ENCODE measurements at regions not wholly inside any gene's neighbourhood (a gene's known extent, or its start where the extent isn't known, plus 50 kb on each side); places are given as distances from the start of the nearest gene placed in this dataset.

GRCh38 chr18:57908092-57908491, 105.0 kb upstream of the ATP8B1 start:
- Mint-ChIP-seq H3K4me3 (ENCODE audit: unreplicated experiment) (no peak overlapping the region), H3K27ac (ENCODE audit: unreplicated experiment) (no peak overlapping the region), H3K9me3 (ENCODE audit: unreplicated experiment) (no peaks in the 10 kb centered on the region), H3K36me3 (ENCODE audit: insufficient read depth, unreplicated experiment) (no peaks in the 10 kb centered on the region), H3K27me3 (ENCODE audit: insufficient read depth, unreplicated experiment) (no peaks in the 10 kb centered on the region), H3K4me1 (ENCODE audit: low read depth, unreplicated experiment) (no peaks in the 10 kb centered on the region)
- intact Hi-C loops (cut with micrococcal nuclease; ENCODE audit: unreplicated experiment) = no loop called here
- Histone ChIP-seq H3K27me3 (replicated peaks; ENCODE audit: control insufficient read depth, insufficient read depth, low read length) (no peaks in the 10 kb centered on the region), H3K36me3 (ENCODE audit: control insufficient read depth, insufficient read depth, low read length) (no peaks in the 10 kb centered on the region), H3K4me1 (no peaks in the 10 kb centered on the region), H3K9me3 (no peaks in the 10 kb centered on the region), H3K4me3 (ENCODE audit: low read depth, low read length) (no peak overlapping the region)
- no peak for DNase-seq
- TF ChIP-seq CTCF (IDR thresholded peaks at IDR 0.05; ENCODE audit: insufficient read depth in 1 of 2, low read depth in 1 of 2, low read length in 1 of 2, severe bottlenecking in 1 of 2, unreplicated experiment in 1 of 2) = no peak
- ChIA-PET POLR2A (no interaction called here), CTCF (no interaction called here)
- BruUV-seq (replicated peaks) = no TSS peak

- intact Hi-C loops (cut with micrococcal nuclease; ENCODE audit: unreplicated experiment) = no loop called here
- Histone ChIP-seq H3K9me3 (no peaks in the 10 kb centered on the region), H3K27me3 (replicated peaks; ENCODE audit: control insufficient read depth, insufficient read depth, low read length) (no peaks in the 10 kb centered on the region), H3K4me1 (no peaks in the 10 kb centered on the region), H3K4me3 (ENCODE audit: low read depth, low read length) (no peak overlapping the region), H3K36me3 (ENCODE audit: control insufficient read depth, insufficient read depth, low read length) (no peaks in the 10 kb centered on the region)
- no peak overlapping the region for H3K27ac Mint-ChIP-seq (ENCODE audit: unreplicated experiment)
- ChIA-PET POLR2A (no interaction called here), CTCF (no interaction called here)
- BruUV-seq (replicated peaks) = no TSS peak
- no peak for TF ChIP-seq CTCF (IDR thresholded peaks at IDR 0.05; ENCODE audit: insufficient read depth in 1 of 2, low read depth in 1 of 2, low read length in 1 of 2, severe bottlenecking in 1 of 2, unreplicated experiment in 1 of 2)
- H3K4me1 Mint-ChIP-seq (ENCODE audit: low read depth, unreplicated experiment) = no peaks in the 10 kb centered on the region
- DNase-seq = no peak
- no peaks in the 10 kb centered on the region for H3K36me3 Mint-ChIP-seq (ENCODE audit: insufficient read depth, unreplicated experiment)
- no peaks in the 10 kb centered on the region for H3K9me3 Mint-ChIP-seq (ENCODE audit: unreplicated experiment)
- H3K4me3 Mint-ChIP-seq (ENCODE audit: unreplicated experiment) = no peak overlapping the region
- H3K27me3 Mint-ChIP-seq (ENCODE audit: insufficient read depth, unreplicated experiment) = no peaks in the 10 kb centered on the region
Measured at GRCh38 chr18:57907550-57907949, 104.4 kb upstream of the ATP8B1 start.

GRCh38 chr18:57906852-57907251, 103.7 kb upstream of the ATP8B1 start:
- CTCF ChIA-PET = no interaction called here
- Mint-ChIP-seq H3K27ac (ENCODE audit: unreplicated experiment) (no peak overlapping the region), H3K27me3 (ENCODE audit: insufficient read depth, unreplicated experiment) (no peaks in the 10 kb centered on the region)

More at GRCh38 chr18:57906852-57907251, 103.7 kb upstream of the ATP8B1 start:
- Histone ChIP-seq H3K9me3 (no peaks in the 10 kb centered on the region), H3K36me3 (ENCODE audit: control insufficient read depth, insufficient read depth, low read length) (no peaks in the 10 kb centered on the region), H3K4me3 (ENCODE audit: low read depth, low read length) (no peak overlapping the region), H3K27me3 (replicated peaks; ENCODE audit: control insufficient read depth, insufficient read depth, low read length) (no peaks in the 10 kb centered on the region), H3K4me1 (no peaks in the 10 kb centered on the region)
- H3K36me3 Mint-ChIP-seq (ENCODE audit: insufficient read depth, unreplicated experiment) = no peaks in the 10 kb centered on the region
- H3K4me3 Mint-ChIP-seq (ENCODE audit: unreplicated experiment) = no peak overlapping the region
- intact Hi-C loops (cut with micrococcal nuclease; ENCODE audit: unreplicated experiment) = no loop called here
- POLR2A ChIA-PET = no interaction called here
- no peak for TF ChIP-seq CTCF (IDR thresholded peaks at IDR 0.05; ENCODE audit: insufficient read depth in 1 of 2, low read depth in 1 of 2, low read length in 1 of 2, severe bottlenecking in 1 of 2, unreplicated experiment in 1 of 2)
- no peak for DNase-seq
- BruUV-seq (replicated peaks) = no TSS peak
- H3K9me3 Mint-ChIP-seq (ENCODE audit: unreplicated experiment) = no peaks in the 10 kb centered on the region
- H3K4me1 Mint-ChIP-seq (ENCODE audit: low read depth, unreplicated experiment) = no peaks in the 10 kb centered on the region
